Caco-2 (cell line): ENCODE measurements at regions not wholly inside any gene's neighbourhood (a gene's known extent, or its start where the extent isn't known, plus 50 kb on each side); places are given as distances from the start of the nearest gene placed in this dataset.

Experiments
- BruUV-seq: library from RNA; stranded (reverse); fragments of 400-500 nt; replicated peaks from 2 replicates; lab custom pipeline; 2021; lab: Mats Ljungman, UMichigan
- CTCF ChIA-PET: fragments of 300-600 bp; sonication (Branson Sonifier 250); formaldehyde crosslinking; loops from one replicate; lab custom pipeline; 2022; ENCODE audit warnings: antibody characterized with exemption; lab: Charles Lee
- POLR2A ChIA-PET: fragments of 300-600 bp; sonication (Branson Sonifier 250); formaldehyde crosslinking; loops from one replicate; lab custom pipeline; 2022; ENCODE audit warnings: antibody characterized with exemption; lab: Charles Lee
- DNase-seq, 2 experiments: peaks; one replicate each; pipeline versions ENCODE4 v3.0.0 to v3.0.0-alpha.2; 2020 to 2022
- H3K27me3 ChIP-seq: replicated peaks from 2 replicates; pipeline ENCODE4 v1.6.0; 2011; ENCODE audit warnings: low read length; ENCODE audit not compliant: control insufficient read depth, insufficient read depth
- H3K36me3 ChIP-seq: 2 replicates; pipeline ENCODE4 v1.5.1; 2011; ENCODE audit warnings: low read length; ENCODE audit not compliant: control insufficient read depth, insufficient read depth
- H3K4me1 ChIP-seq: fragments of 250-450 bp; sonication (Bioruptor Pico); 2 replicates; pipeline ENCODE4 v1.5.1; 2020; ENCODE audit warnings: mild to moderate bottlenecking
- H3K4me3 ChIP-seq: 2 replicates; pipeline ENCODE4 v1.5.1; 2011; ENCODE audit warnings: low read depth, mild to moderate bottlenecking, control low read depth, low read length
- H3K9me3 ChIP-seq: fragments of 250-450 bp; sonication (Bioruptor Pico); 2 replicates; pipeline ENCODE4 v1.5.1; 2020; ENCODE audit warnings: mild to moderate bottlenecking, moderate library complexity
- H3K27ac Mint-ChIP-seq: one replicate; pipeline ENCODE4 v1.8.0; 2022; ENCODE audit warnings: mixed read lengths; ENCODE audit not compliant: unreplicated experiment
- H3K27me3 Mint-ChIP-seq: one replicate; pipeline ENCODE4 v1.8.0; 2022; ENCODE audit warnings: mixed read lengths; ENCODE audit not compliant: insufficient read depth, unreplicated experiment
- H3K36me3 Mint-ChIP-seq: one replicate; pipeline ENCODE4 v1.8.0; 2022; ENCODE audit warnings: mild to moderate bottlenecking, mixed read lengths; ENCODE audit not compliant: insufficient read depth, unreplicated experiment
- H3K4me1 Mint-ChIP-seq: one replicate; pipeline ENCODE4 v1.8.0; 2022; ENCODE audit warnings: low read depth, mixed read lengths; ENCODE audit not compliant: unreplicated experiment
- H3K4me3 Mint-ChIP-seq: one replicate; pipeline ENCODE4 v1.8.0; 2022; ENCODE audit warnings: mild to moderate bottlenecking, moderate library complexity, mixed read lengths; ENCODE audit not compliant: unreplicated experiment
- H3K9me3 Mint-ChIP-seq: one replicate; pipeline ENCODE4 v1.8.0; 2022; ENCODE audit warnings: mixed read lengths; ENCODE audit not compliant: unreplicated experiment
- intact Hi-C: fragments of 100-400 bp; cut with micrococcal nuclease; formaldehyde crosslinking; loops from one replicate; pipeline ENCODE4 v1.10.0; 2022; ENCODE audit not compliant: unreplicated experiment
- TF ChIP-seq, protein P1 (sequence below), 2 experiments: fragments of 200-600 bp in 1 of 2; IDR thresholded peaks; 1 replicate in 1 of 2; 2 replicates in 1 of 2; pipeline versions ENCODE4 v1.5.1 to v1.8.0; 2011 to 2022; ENCODE audit warnings: antibody characterized with exemption in 1 of 2, control low read depth in 1 of 2, inconsistent platforms in 1 of 2, low read depth in 1 of 2, low read length in 1 of 2, mild to moderate bottlenecking in 1 of 2, moderate library complexity in 1 of 2; ENCODE audit not compliant: insufficient read depth in 1 of 2, severe bottlenecking in 1 of 2, unreplicated experiment in 1 of 2

DNA sequence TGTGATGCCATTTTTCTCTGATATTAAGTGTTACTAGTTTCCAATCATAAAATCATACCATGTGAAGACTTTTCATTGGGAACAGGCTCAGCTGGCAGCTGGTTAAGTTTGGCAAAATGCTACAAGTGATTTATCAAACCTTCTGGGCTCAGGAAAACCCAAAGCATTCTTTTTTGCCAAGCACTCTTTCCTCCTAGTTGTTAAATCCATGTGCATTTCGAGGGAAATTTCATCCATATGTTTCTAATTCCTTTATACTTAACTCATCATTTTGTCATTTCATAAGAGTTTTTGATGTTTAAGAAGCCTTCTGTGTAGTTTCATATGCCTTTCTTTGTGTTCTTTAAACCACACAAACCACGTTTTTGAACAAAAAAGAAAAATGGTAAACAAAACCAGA is 217.6 kb upstream of the PDE10A start:
- no peaks in the 10 kb centered on the region for H3K36me3 Mint-ChIP-seq
- Histone ChIP-seq H3K4me3 (no peak overlapping the region), H3K36me3 (no peaks in the 10 kb centered on the region), H3K27me3 (no peaks in the 10 kb centered on the region), H3K9me3 (no peaks in the 10 kb centered on the region), H3K4me1 (no peaks in the 10 kb centered on the region)
- CTCF ChIA-PET = no interaction called here
- H3K9me3 Mint-ChIP-seq = no peaks in the 10 kb centered on the region
- TF ChIP-seq, protein P1, sequence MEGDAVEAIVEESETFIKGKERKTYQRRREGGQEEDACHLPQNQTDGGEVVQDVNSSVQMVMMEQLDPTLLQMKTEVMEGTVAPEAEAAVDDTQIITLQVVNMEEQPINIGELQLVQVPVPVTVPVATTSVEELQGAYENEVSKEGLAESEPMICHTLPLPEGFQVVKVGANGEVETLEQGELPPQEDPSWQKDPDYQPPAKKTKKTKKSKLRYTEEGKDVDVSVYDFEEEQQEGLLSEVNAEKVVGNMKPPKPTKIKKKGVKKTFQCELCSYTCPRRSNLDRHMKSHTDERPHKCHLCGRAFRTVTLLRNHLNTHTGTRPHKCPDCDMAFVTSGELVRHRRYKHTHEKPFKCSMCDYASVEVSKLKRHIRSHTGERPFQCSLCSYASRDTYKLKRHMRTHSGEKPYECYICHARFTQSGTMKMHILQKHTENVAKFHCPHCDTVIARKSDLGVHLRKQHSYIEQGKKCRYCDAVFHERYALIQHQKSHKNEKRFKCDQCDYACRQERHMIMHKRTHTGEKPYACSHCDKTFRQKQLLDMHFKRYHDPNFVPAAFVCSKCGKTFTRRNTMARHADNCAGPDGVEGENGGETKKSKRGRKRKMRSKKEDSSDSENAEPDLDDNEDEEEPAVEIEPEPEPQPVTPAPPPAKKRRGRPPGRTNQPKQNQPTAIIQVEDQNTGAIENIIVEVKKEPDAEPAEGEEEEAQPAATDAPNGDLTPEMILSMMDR (IDR thresholded peaks at IDR 0.05; ENCODE audit: insufficient read depth in 1 of 2, low read depth in 1 of 2, low read length in 1 of 2, severe bottlenecking in 1 of 2, unreplicated experiment in 1 of 2) = no peak
- H3K4me3 Mint-ChIP-seq = no peak overlapping the region
- intact Hi-C loops = no loop called here
- POLR2A ChIA-PET = no interaction called here
- no peak for DNase-seq
- peaks cover 18% of the 10 kb centered on the region for H3K27me3 Mint-ChIP-seq
- H3K4me1 Mint-ChIP-seq = no peaks in the 10 kb centered on the region
- no peak overlapping the region for H3K27ac Mint-ChIP-seq
- BruUV-seq = no TSS peak

DNA sequence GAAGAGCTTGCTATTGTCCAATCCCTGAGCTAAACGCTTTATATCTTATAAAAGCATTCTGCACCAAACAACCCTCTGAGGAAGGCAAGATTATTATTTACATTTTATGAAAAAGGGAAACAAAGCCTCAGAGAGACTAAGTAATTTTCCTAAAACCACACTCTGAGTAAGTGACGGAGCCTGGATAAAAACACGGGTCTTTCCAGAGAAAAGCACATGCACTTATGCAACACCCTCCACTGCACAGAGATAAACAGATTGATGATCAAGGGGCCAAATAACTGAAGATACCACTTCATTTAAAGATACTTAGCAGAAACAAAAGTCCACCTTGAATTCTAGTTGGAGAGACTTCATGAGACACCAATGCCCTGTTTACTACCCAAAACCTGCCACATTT is 214.7 kb upstream of the PDE10A start:
- intact Hi-C loops = no loop called here
- Histone ChIP-seq H3K4me1 (no peaks in the 10 kb centered on the region), H3K9me3 (no peaks in the 10 kb centered on the region), H3K27me3 (no peaks in the 10 kb centered on the region), H3K36me3 (no peaks in the 10 kb centered on the region), H3K4me3 (no peak overlapping the region)
- TF ChIP-seq, protein P1 (IDR thresholded peaks at IDR 0.05; ENCODE audit: insufficient read depth in 1 of 2, low read depth in 1 of 2, low read length in 1 of 2, severe bottlenecking in 1 of 2, unreplicated experiment in 1 of 2) = no peak
- POLR2A ChIA-PET = no interaction called here
- Mint-ChIP-seq H3K9me3 (no peaks in the 10 kb centered on the region), H3K27ac (no peak overlapping the region), H3K36me3 (no peaks in the 10 kb centered on the region), H3K4me1 (no peaks in the 10 kb centered on the region), H3K27me3 (peaks cover 27% of the 10 kb centered on the region), H3K4me3 (no peak overlapping the region)
- CTCF ChIA-PET = no interaction called here
- no peak for DNase-seq
- BruUV-seq = no TSS peak

DNA sequence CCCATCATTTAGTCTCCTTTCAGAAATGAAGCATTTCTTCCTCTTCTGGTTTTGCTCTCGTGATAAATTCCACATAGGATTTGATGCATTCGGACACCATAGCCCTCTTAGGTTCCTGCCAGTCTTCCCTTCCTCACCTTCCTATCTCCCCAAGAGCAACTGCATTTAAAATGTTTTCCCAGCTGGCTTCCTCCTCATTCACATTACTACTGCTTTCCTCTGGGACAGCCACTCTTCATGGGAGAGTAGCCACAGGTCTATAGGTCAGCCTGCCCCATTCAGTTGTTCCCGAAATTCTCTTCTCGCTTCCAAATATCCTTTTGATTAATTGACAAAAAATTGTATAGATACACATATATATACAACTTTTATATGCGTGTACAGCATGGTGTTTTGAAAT is 214.2 kb upstream of the PDE10A start:
- no TSS peak for BruUV-seq
- CTCF ChIA-PET = no interaction called here

More for the DNA sequence above, 214.2 kb upstream of the PDE10A start:
- H3K4me1 Mint-ChIP-seq = no peaks in the 10 kb centered on the region
- H3K4me3 ChIP-seq = no peak overlapping the region
- H3K4me1 ChIP-seq = no peaks in the 10 kb centered on the region
- H3K36me3 Mint-ChIP-seq = no peaks in the 10 kb centered on the region
- H3K27me3 ChIP-seq = no peaks in the 10 kb centered on the region
- no peaks in the 10 kb centered on the region for H3K9me3 Mint-ChIP-seq
- intact Hi-C loops = no loop called here
- TF ChIP-seq, protein P1 (IDR thresholded peaks at IDR 0.05; ENCODE audit: insufficient read depth in 1 of 2, low read depth in 1 of 2, low read length in 1 of 2, severe bottlenecking in 1 of 2, unreplicated experiment in 1 of 2) = no peak
- H3K9me3 ChIP-seq = no peaks in the 10 kb centered on the region
- H3K27me3 Mint-ChIP-seq = peaks cover 27% of the 10 kb centered on the region
- no peak overlapping the region for H3K27ac Mint-ChIP-seq
- no peaks in the 10 kb centered on the region for H3K36me3 ChIP-seq
- no peak overlapping the region for H3K4me3 Mint-ChIP-seq
- DNase-seq = no peak
- POLR2A ChIA-PET = no interaction called here
